A549 (cell line): ENCODE measurements at regions not wholly inside any gene's neighbourhood (a gene's known extent, or its start where the extent isn't known, plus 50 kb on each side); places are given as distances from the start of the nearest gene placed in this dataset.

Source experiments
- ATAC-seq, 2 experiments: fragments of 200-7000 bp in 1 of 2; fragments of >200 bp in 1 of 2; cut with Nextera tagmentation in 1 of 2; cut with Tn5 transposase in 1 of 2; 3 replicates each; pipeline versions ENCODE4 v1.8.0 to v1.9.1; 2018 to 2020; ENCODE audit warnings: mild to moderate bottlenecking in 1 of 2, moderate library complexity in 1 of 2
- CTCF ChIA-PET: fragments of 300-600 bp; sonication (Branson Sonifier 250); formaldehyde crosslinking; extraction: SDS; loops from one replicate; lab custom pipeline; 2021; ENCODE audit warnings: antibody characterized with exemption, inconsistent platforms; lab: Yijun Ruan, JAX
- POLR2A ChIA-PET: fragments of 350-600 bp; formaldehyde crosslinking; extraction: SDS; loops from one replicate; lab custom pipeline; 2021; ENCODE audit warnings: antibody characterized with exemption, inconsistent platforms; lab: Yijun Ruan, JAX
- DNase-seq, 2 experiments: peaks; one replicate each; pipeline versions ENCODE4 v3.0.0 to v3.0.0-alpha.2; 2011 to 2016; ENCODE audit warnings: low read depth in 1 of 2, low spot score in 1 of 2
- FAIRE-seq: peaks from 2 replicates; lab custom pipeline; 2011; peaks lifted over from hg19 to GRCh38; lab: Jason Lieb, UNC
- H3K27ac ChIP-seq, 2 experiments: fragments of >200 bp; sonication (Bioruptor Twin); formaldehyde crosslinking; 3 replicates each; pipeline ENCODE4 v1.5.1; 2016 to 2017
- H3K4me1 ChIP-seq: fragments of >200 bp; sonication (Bioruptor Twin); formaldehyde crosslinking; 3 replicates; pipeline ENCODE4 v1.6.1; 2016
- H3K4me2 ChIP-seq: fragments of >200 bp; sonication (Bioruptor Twin); formaldehyde crosslinking; 3 replicates; pipeline ENCODE4 v1.6.1; 2016
- H3K4me3 ChIP-seq: fragments of >200 bp; sonication (Bioruptor Twin); formaldehyde crosslinking; 3 replicates; pipeline ENCODE4 v1.5.1; 2016
- H3K9me3 ChIP-seq: fragments of >200 bp; sonication (Bioruptor Twin); formaldehyde crosslinking; 3 replicates; pipeline ENCODE4 v1.6.1; 2016
- BHLHE40 ChIP-seq: IDR thresholded peaks from 2 replicates; pipeline ENCODE4 v1.6.1; 2012; ENCODE audit warnings: low read depth, low read length, inconsistent platforms
- CEBPB ChIP-seq, 2 experiments: fragments of >200 bp in 1 of 2; sonication (Bioruptor Twin) in 1 of 2; formaldehyde crosslinking in 1 of 2; IDR thresholded peaks; 2 replicates each; pipeline ENCODE4 v1.6.1; 2012 to 2016
- CHD2 ChIP-seq: fragments of 150-350 bp; IDR thresholded peaks from 2 replicates; pipeline ENCODE4 v1.6.1; 2014; ENCODE audit warnings: low read length; ENCODE audit not compliant: partially characterized antibody
- EHF ChIP-seq: fragments of 250-450 bp; sonication (Bioruptor Pico); IDR thresholded peaks from 2 replicates; pipeline ENCODE4 v1.5.0; 2020; ENCODE audit warnings: mild to moderate bottlenecking
- EP300 ChIP-seq, 2 experiments: fragments of >200 bp; sonication (Bioruptor Twin); formaldehyde crosslinking; IDR thresholded peaks; 2 replicates in 1 of 2; 3 replicates in 1 of 2; pipeline ENCODE4 v1.6.1; 2016 to 2017
- ESRRA ChIP-seq: fragments of 150-350 bp; IDR thresholded peaks from 2 replicates; pipeline ENCODE4 v1.6.1; 2014; ENCODE audit warnings: mild to moderate bottlenecking, low read length, borderline replicate concordance
- FOSB ChIP-seq: fragments of 250-450 bp; sonication (Bioruptor Pico); IDR thresholded peaks from 2 replicates; pipeline ENCODE4 v1.5.0; 2020; ENCODE audit warnings: mild to moderate bottlenecking, moderate library complexity
- JUN ChIP-seq, 2 experiments: fragments of >200 bp; sonication (Bioruptor Twin); formaldehyde crosslinking; IDR thresholded peaks; 2 replicates in 1 of 2; 3 replicates in 1 of 2; pipeline ENCODE4 v1.6.1; 2016 to 2017
- KDM1A ChIP-seq: fragments of 200-600 bp; sonication (generic); IDR thresholded peaks from 2 replicates; pipeline ENCODE4 v1.6.1; 2016; ENCODE audit warnings: low read depth, mild to moderate bottlenecking
- MAFK ChIP-seq: fragments of 450-650 bp; IDR thresholded peaks from 2 replicates; pipeline ENCODE4 v1.6.1; 2014; ENCODE audit not compliant: partially characterized antibody
- MYC ChIP-seq: IDR thresholded peaks from 2 replicates; pipeline ENCODE4 v1.6.1; 2012; ENCODE audit warnings: mild to moderate bottlenecking, inconsistent platforms, low read length, improper control_type of control experiment, borderline replicate concordance
- NFE2L2 ChIP-seq: fragments of 150-350 bp; conservative IDR thresholded peaks from 2 replicates; pipeline ENCODE4 v1.6.1; 2014; ENCODE audit warnings: low read length
- NR3C1 ChIP-seq: fragments of >200 bp; sonication (Bioruptor Twin); formaldehyde crosslinking; IDR thresholded peaks from 3 replicates; pipeline ENCODE4 v1.6.1; 2017
- POLR2A ChIP-seq: IDR thresholded peaks from 2 replicates; pipeline ENCODE4 v1.6.1; 2012; ENCODE audit warnings: mild to moderate bottlenecking, low read length
- RARB ChIP-seq: fragments of 250-450 bp; sonication (Bioruptor Pico); IDR thresholded peaks from 2 replicates; pipeline ENCODE4 v1.8.0; 2021; ENCODE audit warnings: mild to moderate bottlenecking, moderate library complexity
- RCOR1 ChIP-seq: fragments of 150-350 bp; IDR thresholded peaks from 2 replicates; pipeline ENCODE4 v1.6.1; 2014; ENCODE audit warnings: antibody characterized with exemption, low read length, low read depth
- SMC3 ChIP-seq: fragments of >200 bp; sonication (Bioruptor Twin); formaldehyde crosslinking; IDR thresholded peaks from 3 replicates; pipeline ENCODE4 v1.6.1; 2018; ENCODE audit warnings: inconsistent platforms
- TP53 ChIP-seq: fragments of 250-450 bp; sonication (Bioruptor Pico); IDR thresholded peaks from 2 replicates; pipeline ENCODE4 v1.5.0; 2021; ENCODE audit warnings: mild to moderate bottlenecking, moderate library complexity
- ZC3H11A ChIP-seq: fragments of 450-650 bp; IDR thresholded peaks from 2 replicates; pipeline ENCODE4 v1.6.1; 2014; ENCODE audit warnings: antibody characterized with exemption, mild to moderate bottlenecking
- ZFP36 ChIP-seq: fragments of 450-650 bp; IDR thresholded peaks from 2 replicates; pipeline ENCODE4 v1.6.1; 2014; ENCODE audit warnings: borderline replicate concordance; ENCODE audit not compliant: partially characterized antibody
- ZNF302 ChIP-seq: fragments of 250-450 bp; sonication (Bioruptor Pico); IDR thresholded peaks from 2 replicates; pipeline ENCODE4 v1.9.0; 2021; ENCODE audit warnings: inconsistent platforms, mild to moderate bottlenecking, moderate library complexity
- ZSCAN20 ChIP-seq: fragments of 250-450 bp; sonication (Bioruptor Pico); IDR thresholded peaks from 2 replicates; pipeline ENCODE4 v1.8.0; 2022; ENCODE audit warnings: mild to moderate bottlenecking, moderate library complexity
- WGBS: methylation state at CpG from one replicate; pipeline ENCODE4 v1.1.6; 2017; ENCODE audit errors: missing lambda C conversion rate; 5-methylcytosine and 5-hydroxymethylcytosine counted together
- TF ChIP-seq, protein P1 (sequence below): IDR thresholded peaks from 2 replicates; pipeline ENCODE4 v1.6.1; 2012
- TF ChIP-seq, protein P2 (sequence below): fragments of >200 bp; sonication (Bioruptor Twin); formaldehyde crosslinking; IDR thresholded peaks from 3 replicates; pipeline ENCODE4 v1.6.1; 2016
- TF ChIP-seq, protein P3 (sequence below): IDR thresholded peaks from 2 replicates; pipeline ENCODE4 v1.6.1; 2012; ENCODE audit warnings: low read depth, borderline replicate concordance
- TF ChIP-seq, protein P4 (sequence below): fragments of 150-350 bp; IDR thresholded peaks from 2 replicates; pipeline ENCODE4 v1.6.1; 2014; ENCODE audit warnings: low read depth, mild to moderate bottlenecking, low read length
- TF ChIP-seq, protein P5 (sequence below): fragments of >200 bp; sonication (Bioruptor Twin); formaldehyde crosslinking; IDR thresholded peaks from 3 replicates; pipeline ENCODE4 v1.5.1; 2016

DNA sequence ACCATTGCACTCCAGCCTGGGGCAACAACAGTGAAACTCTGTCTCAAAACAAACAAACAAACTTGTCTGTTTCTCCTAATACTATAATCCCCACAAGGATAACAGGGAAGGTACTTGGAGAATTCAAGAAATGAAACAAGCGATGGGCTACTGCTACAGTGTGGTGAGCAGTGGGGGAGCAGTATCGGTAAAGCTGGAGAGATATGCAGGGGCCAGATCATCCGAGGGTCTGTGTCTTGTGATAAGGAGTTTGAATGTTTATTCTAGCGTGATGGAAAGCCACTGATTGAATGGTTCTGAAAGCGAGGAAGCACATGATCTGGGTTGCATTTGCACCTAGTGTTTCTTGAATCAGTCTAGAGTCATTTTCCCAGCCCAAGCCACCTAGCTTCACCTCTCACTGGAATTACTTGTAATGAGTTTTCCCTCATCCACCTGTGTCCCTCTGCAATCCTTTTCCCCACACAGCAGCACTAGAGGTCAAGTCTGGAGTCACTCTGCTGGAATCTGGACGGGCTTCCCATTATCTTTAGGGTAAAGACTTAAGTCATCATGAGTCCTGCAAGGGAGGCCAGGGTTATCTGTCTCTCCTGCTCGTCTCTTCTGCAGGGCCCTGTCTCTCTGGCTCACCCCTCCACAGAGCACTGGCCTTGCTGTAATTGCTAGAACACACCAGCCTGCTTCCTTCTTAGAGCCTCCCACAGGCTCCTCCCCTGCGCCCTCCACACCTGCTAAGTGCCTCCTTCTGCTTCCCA, 162.3 kb downstream of the KLF5 start:
- FAIRE-seq (no peak), DNase-seq (peak in 1 of 2 experiments; percentile 25), ATAC-seq (peak; percentile 64 to 77; a peak in 5 of 6 replicates)
- Histone ChIP-seq H3K4me1 (no peaks in the 10 kb centered on the region), H3K4me2 (no peak overlapping the region), H3K9me3 (no peaks in the 10 kb centered on the region), H3K4me3 (no peak overlapping the region), H3K27ac (peak overlapping the region in 1 of 2 experiments; percentile 33; a peak in 1 of 6 replicates)
- WGBS = 52% methylated on average over 8 of the region's 8 CpGs
- ChIA-PET CTCF (no interaction called here), POLR2A (no interaction called here)
- TF ChIP-seq RCOR1 = no peak
- TF ChIP-seq MYC = no peak
- TF ChIP-seq, protein P1, sequence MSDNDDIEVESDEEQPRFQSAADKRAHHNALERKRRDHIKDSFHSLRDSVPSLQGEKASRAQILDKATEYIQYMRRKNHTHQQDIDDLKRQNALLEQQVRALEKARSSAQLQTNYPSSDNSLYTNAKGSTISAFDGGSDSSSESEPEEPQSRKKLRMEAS = no peak
- TF ChIP-seq FOSB (CRISPR knock-in tag) = no peak
- no peak for TF ChIP-seq EP300 (IDR thresholded peaks at IDR 0.05)
- no peak for TF ChIP-seq KDM1A
- no peak for TF ChIP-seq SMC3
- no peak for TF ChIP-seq NR3C1
- TF ChIP-seq ZSCAN20 (CRISPR knock-in tag) = no peak
- TF ChIP-seq TP53 = no peak
- TF ChIP-seq ZFP36 = no peak
- TF ChIP-seq RARB (CRISPR knock-in tag) = no peak
- TF ChIP-seq, protein P2, sequence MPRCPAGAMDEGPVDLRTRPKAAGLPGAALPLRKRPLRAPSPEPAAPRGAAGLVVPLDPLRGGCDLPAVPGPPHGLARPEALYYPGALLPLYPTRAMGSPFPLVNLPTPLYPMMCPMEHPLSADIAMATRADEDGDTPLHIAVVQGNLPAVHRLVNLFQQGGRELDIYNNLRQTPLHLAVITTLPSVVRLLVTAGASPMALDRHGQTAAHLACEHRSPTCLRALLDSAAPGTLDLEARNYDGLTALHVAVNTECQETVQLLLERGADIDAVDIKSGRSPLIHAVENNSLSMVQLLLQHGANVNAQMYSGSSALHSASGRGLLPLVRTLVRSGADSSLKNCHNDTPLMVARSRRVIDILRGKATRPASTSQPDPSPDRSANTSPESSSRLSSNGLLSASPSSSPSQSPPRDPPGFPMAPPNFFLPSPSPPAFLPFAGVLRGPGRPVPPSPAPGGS = no peak
- TF ChIP-seq CHD2 = no peak
- no peak for TF ChIP-seq NFE2L2
- TF ChIP-seq, protein P3, sequence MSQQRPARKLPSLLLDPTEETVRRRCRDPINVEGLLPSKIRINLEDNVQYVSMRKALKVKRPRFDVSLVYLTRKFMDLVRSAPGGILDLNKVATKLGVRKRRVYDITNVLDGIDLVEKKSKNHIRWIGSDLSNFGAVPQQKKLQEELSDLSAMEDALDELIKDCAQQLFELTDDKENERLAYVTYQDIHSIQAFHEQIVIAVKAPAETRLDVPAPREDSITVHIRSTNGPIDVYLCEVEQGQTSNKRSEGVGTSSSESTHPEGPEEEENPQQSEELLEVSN = no peak
- no peak for TF ChIP-seq EHF (CRISPR knock-in tag)

DNA sequence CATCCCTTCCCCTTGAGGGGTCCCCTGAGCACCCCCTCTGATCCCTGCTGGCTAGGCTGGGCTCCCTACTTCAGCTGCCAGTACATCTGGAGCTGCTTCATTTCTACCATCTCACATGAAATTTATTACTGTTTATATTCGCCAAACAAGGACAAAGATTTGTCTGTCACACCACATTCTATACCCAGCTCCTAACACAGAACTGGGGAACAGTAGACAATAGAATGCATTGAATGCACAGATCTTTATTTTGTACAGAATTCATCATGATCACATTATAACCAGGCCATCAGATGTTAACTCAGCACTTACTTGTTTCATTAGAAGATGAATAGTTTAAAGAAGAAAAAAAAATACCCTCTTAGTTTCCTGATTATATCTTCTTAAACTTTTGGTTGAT, 159.4 kb downstream of the KLF5 start:
- no peak overlapping the region for H3K4me3 ChIP-seq
- ChIA-PET CTCF (interaction anchor here (0.6 kb wide), 1 partner anchor 8 kb away, joined by 3 read pairs; no protein-coding TSS in a partner anchor), POLR2A (no interaction called here)
- H3K4me1 ChIP-seq = no peaks in the 10 kb centered on the region
- no peak overlapping the region for H3K4me2 ChIP-seq
- H3K27ac ChIP-seq = peak overlapping the region in 1 of 2 experiments; percentile 33; a peak in 1 of 6 replicates
- TF ChIP-seq ZNF302 (CRISPR knock-in tag) (no peak), POLR2A (no peak), BHLHE40 (no peak), EP300 (IDR thresholded peaks at IDR 0.05) (no peak), RCOR1 (no peak), ESRRA (no peak), ZC3H11A (no peak), CEBPB (IDR thresholded peaks at IDR 0.05) (no peak), TP53 (no peak), MAFK (no peak), NR3C1 (no peak), JUN (IDR thresholded peaks at IDR 0.05) (no peak)
- TF ChIP-seq, protein P4, sequence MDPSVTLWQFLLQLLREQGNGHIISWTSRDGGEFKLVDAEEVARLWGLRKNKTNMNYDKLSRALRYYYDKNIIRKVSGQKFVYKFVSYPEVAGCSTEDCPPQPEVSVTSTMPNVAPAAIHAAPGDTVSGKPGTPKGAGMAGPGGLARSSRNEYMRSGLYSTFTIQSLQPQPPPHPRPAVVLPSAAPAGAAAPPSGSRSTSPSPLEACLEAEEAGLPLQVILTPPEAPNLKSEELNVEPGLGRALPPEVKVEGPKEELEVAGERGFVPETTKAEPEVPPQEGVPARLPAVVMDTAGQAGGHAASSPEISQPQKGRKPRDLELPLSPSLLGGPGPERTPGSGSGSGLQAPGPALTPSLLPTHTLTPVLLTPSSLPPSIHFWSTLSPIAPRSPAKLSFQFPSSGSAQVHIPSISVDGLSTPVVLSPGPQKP = no peak
- TF ChIP-seq, protein P3 = no peak
- TF ChIP-seq, protein P5, sequence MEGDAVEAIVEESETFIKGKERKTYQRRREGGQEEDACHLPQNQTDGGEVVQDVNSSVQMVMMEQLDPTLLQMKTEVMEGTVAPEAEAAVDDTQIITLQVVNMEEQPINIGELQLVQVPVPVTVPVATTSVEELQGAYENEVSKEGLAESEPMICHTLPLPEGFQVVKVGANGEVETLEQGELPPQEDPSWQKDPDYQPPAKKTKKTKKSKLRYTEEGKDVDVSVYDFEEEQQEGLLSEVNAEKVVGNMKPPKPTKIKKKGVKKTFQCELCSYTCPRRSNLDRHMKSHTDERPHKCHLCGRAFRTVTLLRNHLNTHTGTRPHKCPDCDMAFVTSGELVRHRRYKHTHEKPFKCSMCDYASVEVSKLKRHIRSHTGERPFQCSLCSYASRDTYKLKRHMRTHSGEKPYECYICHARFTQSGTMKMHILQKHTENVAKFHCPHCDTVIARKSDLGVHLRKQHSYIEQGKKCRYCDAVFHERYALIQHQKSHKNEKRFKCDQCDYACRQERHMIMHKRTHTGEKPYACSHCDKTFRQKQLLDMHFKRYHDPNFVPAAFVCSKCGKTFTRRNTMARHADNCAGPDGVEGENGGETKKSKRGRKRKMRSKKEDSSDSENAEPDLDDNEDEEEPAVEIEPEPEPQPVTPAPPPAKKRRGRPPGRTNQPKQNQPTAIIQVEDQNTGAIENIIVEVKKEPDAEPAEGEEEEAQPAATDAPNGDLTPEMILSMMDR = no peak
- no peaks in the 10 kb centered on the region for H3K9me3 ChIP-seq
- FAIRE-seq = no peak
- DNase-seq = no peak
- 92% methylated on average over 1 of the region's 1 CpG for WGBS
- ATAC-seq = no peak
